ENCODE measurements at regions not wholly inside any gene's neighbourhood (a gene's known extent, or its start where the extent isn't known, plus 50 kb on each side); places are given as distances from the start of the nearest gene placed in this dataset.

- intact Hi-C loops (cut with micrococcal nuclease; ENCODE audit: unreplicated experiment), result no loop called here
- H3K27ac ChIP-seq (ENCODE audit: low read depth, low read length, poor library complexity, severe bottlenecking), result no peak overlapping the region
- ChIA-PET CTCF (ENCODE audit: unreplicated experiment) (no interaction called here), POLR2A (no interaction called here)
- no peak overlapping the region for H2AFZ ChIP-seq (ENCODE audit: low read length)
- TF ChIP-seq CTCF (conservative IDR thresholded peaks at IDR 0.05; ENCODE audit: low read length) (no peak), EZH2phosphoT487 (IDR thresholded peaks at IDR 0.05; ENCODE audit: borderline replicate concordance, low read depth, low read length) (no peak)
- no peaks in the 10 kb centered on the region for H4K20me1 ChIP-seq (ENCODE audit: insufficient read depth, low read length)
- H3K4me3 ChIP-seq (ENCODE audit: low read depth, low read length, poor library complexity, severe bottlenecking), result no peak overlapping the region
- no peaks in the 10 kb centered on the region for H3K4me1 ChIP-seq (ENCODE audit: insufficient read depth, low read length, poor library complexity, severe bottlenecking)
- H3K79me2 ChIP-seq (ENCODE audit: insufficient read depth, low read depth, low read length), result no peaks in the 10 kb centered on the region
- H3K4me2 ChIP-seq (ENCODE audit: low read length), result no peak overlapping the region
- H3K9me2 ChIP-seq (ENCODE audit: insufficient read depth, low read length), result no peaks in the 10 kb centered on the region
- no peak for DNase-seq (ENCODE audit: low spot score)
- H3K36me3 ChIP-seq (ENCODE audit: insufficient read depth, low read length), result no peaks in the 10 kb centered on the region
- BruUV-seq (replicated peaks), result no TSS peak
- no peaks in the 10 kb centered on the region for H3K9me3 ChIP-seq (ENCODE audit: low read length)
Observed at GRCh38 chr6:63371104-63371715, 51.4 kb upstream of the LGSN start.

GRCh38 chr6:63372951-63373533 is 53.3 kb upstream of the LGSN start:
- intact Hi-C loops (cut with micrococcal nuclease; ENCODE audit: unreplicated experiment), result no loop called here
- Histone ChIP-seq H3K4me2 (ENCODE audit: low read length) (no peak overlapping the region), H3K4me1 (ENCODE audit: insufficient read depth, low read length, poor library complexity, severe bottlenecking) (no peaks in the 10 kb centered on the region), H3K27ac (ENCODE audit: low read depth, low read length, poor library complexity, severe bottlenecking) (no peak overlapping the region), H3K79me2 (ENCODE audit: insufficient read depth, low read depth, low read length) (no peaks in the 10 kb centered on the region), H3K36me3 (ENCODE audit: insufficient read depth, low read length) (no peaks in the 10 kb centered on the region), H3K4me3 (ENCODE audit: low read depth, low read length, poor library complexity, severe bottlenecking) (no peak overlapping the region), H2AFZ (ENCODE audit: low read length) (no peak overlapping the region), H3K9me3 (ENCODE audit: low read length) (no peaks in the 10 kb centered on the region), H3K9me2 (ENCODE audit: insufficient read depth, low read length) (no peaks in the 10 kb centered on the region), H4K20me1 (ENCODE audit: insufficient read depth, low read length) (no peaks in the 10 kb centered on the region)
- DNase-seq (ENCODE audit: low spot score), result no peak
- BruUV-seq (replicated peaks), result no TSS peak
- POLR2A ChIA-PET, result no interaction called here
- CTCF ChIA-PET (ENCODE audit: unreplicated experiment), result no interaction called here
- TF ChIP-seq CTCF (conservative IDR thresholded peaks at IDR 0.05; ENCODE audit: low read length) (no peak), EZH2phosphoT487 (IDR thresholded peaks at IDR 0.05; ENCODE audit: borderline replicate concordance, low read depth, low read length) (no peak)

GRCh38 chr6:63389191-63389844 is 69.5 kb upstream of the LGSN start:
- ChIA-PET POLR2A (interaction anchor here (1.2 kb wide), 1 partner anchor 9 kb away, joined by 5 read pairs; no protein-coding TSS in a partner anchor), CTCF (ENCODE audit: unreplicated experiment) (no interaction called here)
- H3K4me3 ChIP-seq (ENCODE audit: low read depth, low read length, poor library complexity, severe bottlenecking), result no peak overlapping the region
- H3K27ac ChIP-seq (ENCODE audit: low read depth, low read length, poor library complexity, severe bottlenecking), result no peak overlapping the region
- no peaks in the 10 kb centered on the region for H3K36me3 ChIP-seq (ENCODE audit: insufficient read depth, low read length)
- no peaks in the 10 kb centered on the region for H3K9me3 ChIP-seq (ENCODE audit: low read length)
- no peaks in the 10 kb centered on the region for H3K79me2 ChIP-seq (ENCODE audit: insufficient read depth, low read depth, low read length)
- BruUV-seq (replicated peaks), result no TSS peak
- H3K9me2 ChIP-seq (ENCODE audit: insufficient read depth, low read length), result no peaks in the 10 kb centered on the region
- intact Hi-C loops (cut with micrococcal nuclease; ENCODE audit: unreplicated experiment), result no loop called here
- H4K20me1 ChIP-seq (ENCODE audit: insufficient read depth, low read length), result no peaks in the 10 kb centered on the region
- H2AFZ ChIP-seq (ENCODE audit: low read length), result no peak overlapping the region
- no peak overlapping the region for H3K4me2 ChIP-seq (ENCODE audit: low read length)
- no peak for DNase-seq (ENCODE audit: low spot score)
- TF ChIP-seq CTCF (conservative IDR thresholded peaks at IDR 0.05; ENCODE audit: low read length) (no peak), EZH2phosphoT487 (IDR thresholded peaks at IDR 0.05; ENCODE audit: borderline replicate concordance, low read depth, low read length) (no peak)
- H3K4me1 ChIP-seq (ENCODE audit: insufficient read depth, low read length, poor library complexity, severe bottlenecking), result no peaks in the 10 kb centered on the region
